ENCODE measurements at regions not wholly inside any gene's neighbourhood (a gene's known extent, or its start where the extent isn't known, plus 50 kb on each side); places are given as distances from the start of the nearest gene placed in this dataset.

- Histone ChIP-seq H3K27me3 (peaks cover 0 to 84% of the 10 kb centered on the region in 2 donors), H3K4me1 (no peaks in the 10 kb centered on the region), H3K27ac (no peak overlapping the region), H3K9me3 (no peaks in the 10 kb centered on the region), H3K36me3 (no peaks in the 10 kb centered on the region), H3K4me3 (no peak overlapping the region)
- TF ChIP-seq, protein P1, sequence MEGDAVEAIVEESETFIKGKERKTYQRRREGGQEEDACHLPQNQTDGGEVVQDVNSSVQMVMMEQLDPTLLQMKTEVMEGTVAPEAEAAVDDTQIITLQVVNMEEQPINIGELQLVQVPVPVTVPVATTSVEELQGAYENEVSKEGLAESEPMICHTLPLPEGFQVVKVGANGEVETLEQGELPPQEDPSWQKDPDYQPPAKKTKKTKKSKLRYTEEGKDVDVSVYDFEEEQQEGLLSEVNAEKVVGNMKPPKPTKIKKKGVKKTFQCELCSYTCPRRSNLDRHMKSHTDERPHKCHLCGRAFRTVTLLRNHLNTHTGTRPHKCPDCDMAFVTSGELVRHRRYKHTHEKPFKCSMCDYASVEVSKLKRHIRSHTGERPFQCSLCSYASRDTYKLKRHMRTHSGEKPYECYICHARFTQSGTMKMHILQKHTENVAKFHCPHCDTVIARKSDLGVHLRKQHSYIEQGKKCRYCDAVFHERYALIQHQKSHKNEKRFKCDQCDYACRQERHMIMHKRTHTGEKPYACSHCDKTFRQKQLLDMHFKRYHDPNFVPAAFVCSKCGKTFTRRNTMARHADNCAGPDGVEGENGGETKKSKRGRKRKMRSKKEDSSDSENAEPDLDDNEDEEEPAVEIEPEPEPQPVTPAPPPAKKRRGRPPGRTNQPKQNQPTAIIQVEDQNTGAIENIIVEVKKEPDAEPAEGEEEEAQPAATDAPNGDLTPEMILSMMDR (IDR thresholded peaks at IDR 0.05) = no peak
- intact Hi-C loops (cut with DNase I) = no loop called here
- ATAC-seq = no peak
- DNase-seq = no peak
Measured at GRCh38 chr13:27854606-27855005, 62.3 kb downstream of the GSX1 start.

- no peaks in the 10 kb centered on the region for H3K4me1 ChIP-seq
- TF ChIP-seq, protein P1 (IDR thresholded peaks at IDR 0.05) = no peak
- no peak overlapping the region for H3K27ac ChIP-seq
- no peak for DNase-seq
- intact Hi-C loops (cut with DNase I) = no loop called here
- ATAC-seq = no peak
- no peak overlapping the region for H3K4me3 ChIP-seq
- H3K36me3 ChIP-seq = no peaks in the 10 kb centered on the region
- H3K27me3 ChIP-seq = peaks cover 0 to 92% of the 10 kb centered on the region in 2 donors
- no peaks in the 10 kb centered on the region for H3K9me3 ChIP-seq
Measured at GRCh38 chr13:27855381-27855780, 63.1 kb downstream of the GSX1 start.

GRCh38 chr13:27857282-27857681 is 62.5 kb upstream of the PDX1 start:
- DNase-seq = no peak
- intact Hi-C loops (cut with DNase I) = no loop called here

DNA sequence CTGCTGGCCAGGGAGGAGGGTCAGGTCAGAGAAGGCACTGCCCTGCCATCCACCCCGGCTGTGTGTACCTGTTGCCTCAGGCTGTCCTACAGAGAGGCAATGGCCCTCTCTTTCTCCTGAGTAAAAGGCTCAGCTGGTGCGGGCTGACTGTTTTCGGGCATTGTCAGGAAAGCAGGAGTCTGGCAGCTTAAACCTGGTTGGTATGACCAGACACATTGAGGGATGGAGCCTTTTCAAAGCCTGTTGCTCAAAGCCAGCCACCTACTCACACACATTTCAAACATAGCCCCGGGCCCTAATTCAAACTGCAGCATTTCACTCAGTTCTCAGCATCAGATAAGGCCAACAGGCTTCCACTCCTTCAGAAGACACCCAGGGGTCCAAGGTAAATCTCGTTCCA is 61.8 kb upstream of the PDX1 start:
- Histone ChIP-seq H3K9me3 (no peaks in the 10 kb centered on the region), H3K4me1 (no peaks in the 10 kb centered on the region), H3K27me3 (peaks cover under 1 to 96% of the 10 kb centered on the region in 2 donors), H3K4me3 (no peak overlapping the region), H3K36me3 (no peaks in the 10 kb centered on the region), H3K27ac (no peak overlapping the region)
- ATAC-seq (no peak), DNase-seq (no peak)
- TF ChIP-seq, protein P1 (IDR thresholded peaks at IDR 0.05) = no peak
- intact Hi-C loops (cut with DNase I) = no loop called here

More at GRCh38 chr13:27857282-27857681, 62.5 kb upstream of the PDX1 start:
- TF ChIP-seq, protein P1 (IDR thresholded peaks at IDR 0.05) = no peak
- Histone ChIP-seq H3K27me3 (peaks cover 0 to 94% of the 10 kb centered on the region in 2 donors), H3K9me3 (no peaks in the 10 kb centered on the region), H3K4me3 (no peak overlapping the region), H3K27ac (no peak overlapping the region), H3K4me1 (no peaks in the 10 kb centered on the region), H3K36me3 (no peaks in the 10 kb centered on the region)
- ATAC-seq = no peak

GRCh38 chr13:27860743-27861142 is 59.1 kb upstream of the PDX1 start:
- H3K9me3 ChIP-seq = no peaks in the 10 kb centered on the region
- TF ChIP-seq, protein P1 (IDR thresholded peaks at IDR 0.05) = no peak
- no peaks in the 10 kb centered on the region for H3K36me3 ChIP-seq
- peaks cover 3 to 92% of the 10 kb centered on the region in 2 donors for H3K27me3 ChIP-seq
- intact Hi-C loops (cut with DNase I) = no loop called here
- no peak for DNase-seq
- H3K4me1 ChIP-seq = no peaks in the 10 kb centered on the region
- H3K4me3 ChIP-seq = no peak overlapping the region
- no peak overlapping the region for H3K27ac ChIP-seq
- ATAC-seq = no peak

All from left lung (tissue), 4 donors.